Glomerular endothelial cell (primary cell): ENCODE measurements at regions not wholly inside any gene's neighbourhood (a gene's known extent, or its start where the extent isn't known, plus 50 kb on each side); places are given as distances from the start of the nearest gene placed in this dataset.

Experiments used
- DNase-seq: peaks from one replicate; pipeline ENCODE4 v3.0.0-alpha.2; 2011; ENCODE audit warnings: low read depth, low spot score; ENCODE audit errors: extremely low read depth

DNA sequence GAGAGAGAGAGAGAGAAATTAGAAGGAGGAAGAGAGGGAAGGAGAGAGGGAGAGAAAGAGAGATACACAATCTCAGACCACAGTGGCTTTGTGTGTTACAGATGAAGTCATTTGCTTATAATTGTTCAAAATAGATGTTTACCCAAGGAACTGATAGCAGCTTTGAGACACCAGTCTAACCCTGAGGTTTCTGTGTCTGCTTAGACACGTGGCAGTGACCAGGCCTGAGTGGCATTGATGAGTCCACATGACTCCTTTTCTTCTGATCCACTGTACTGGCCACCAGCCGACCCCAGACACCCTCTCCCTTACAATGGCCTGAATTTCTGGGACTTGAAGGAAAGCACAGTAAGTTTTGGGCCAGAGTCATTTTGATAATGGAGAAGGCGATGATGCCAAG lies 104.9 kb downstream of the DUSP10 start:
- DNase-seq, result no peak

DNA sequence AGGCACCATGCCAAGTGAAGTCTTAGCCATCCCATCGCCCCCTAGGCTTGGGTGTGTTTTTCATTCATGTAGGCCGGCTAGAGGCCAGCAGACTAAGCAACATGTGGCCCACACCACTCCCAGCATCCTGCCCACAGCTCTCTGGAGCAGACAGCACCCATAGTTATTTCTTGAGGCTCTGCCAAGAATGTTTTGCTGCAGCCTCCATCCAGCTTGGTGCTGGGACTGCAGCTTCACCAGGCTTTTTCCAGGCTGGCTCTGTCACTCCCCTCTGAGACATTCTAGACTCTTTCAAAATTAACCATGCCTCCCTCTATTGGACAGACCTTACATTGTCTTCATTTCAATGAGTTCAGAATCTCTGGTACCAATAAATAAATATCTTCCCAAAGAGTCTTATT lies 104.2 kb downstream of the DUSP10 start:
- DNase-seq, result no peak

GRCh38 chr1:221638595-221638994 lies 103.3 kb downstream of the DUSP10 start:
- no peak for DNase-seq

DNA sequence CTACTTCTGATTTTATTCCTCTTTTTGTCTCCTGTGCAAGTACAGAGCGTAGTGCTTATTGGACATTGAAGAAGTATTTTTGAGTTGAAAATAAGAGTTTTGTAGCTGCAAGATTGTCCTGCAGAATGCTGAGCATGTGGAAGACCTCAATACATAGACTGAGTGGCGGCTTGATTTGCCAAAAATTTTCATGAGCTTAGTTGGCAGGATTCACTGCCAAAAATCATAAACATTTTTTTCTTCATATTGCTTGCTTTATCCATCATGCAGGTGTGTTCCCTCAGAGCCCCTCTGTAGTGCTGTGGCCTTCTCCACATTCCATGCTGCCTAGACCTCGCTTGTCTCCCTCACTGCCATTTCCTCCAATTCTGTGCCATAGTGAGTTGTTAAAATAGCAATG lies 100.1 kb downstream of the DUSP10 start:
- no peak for DNase-seq

DNA sequence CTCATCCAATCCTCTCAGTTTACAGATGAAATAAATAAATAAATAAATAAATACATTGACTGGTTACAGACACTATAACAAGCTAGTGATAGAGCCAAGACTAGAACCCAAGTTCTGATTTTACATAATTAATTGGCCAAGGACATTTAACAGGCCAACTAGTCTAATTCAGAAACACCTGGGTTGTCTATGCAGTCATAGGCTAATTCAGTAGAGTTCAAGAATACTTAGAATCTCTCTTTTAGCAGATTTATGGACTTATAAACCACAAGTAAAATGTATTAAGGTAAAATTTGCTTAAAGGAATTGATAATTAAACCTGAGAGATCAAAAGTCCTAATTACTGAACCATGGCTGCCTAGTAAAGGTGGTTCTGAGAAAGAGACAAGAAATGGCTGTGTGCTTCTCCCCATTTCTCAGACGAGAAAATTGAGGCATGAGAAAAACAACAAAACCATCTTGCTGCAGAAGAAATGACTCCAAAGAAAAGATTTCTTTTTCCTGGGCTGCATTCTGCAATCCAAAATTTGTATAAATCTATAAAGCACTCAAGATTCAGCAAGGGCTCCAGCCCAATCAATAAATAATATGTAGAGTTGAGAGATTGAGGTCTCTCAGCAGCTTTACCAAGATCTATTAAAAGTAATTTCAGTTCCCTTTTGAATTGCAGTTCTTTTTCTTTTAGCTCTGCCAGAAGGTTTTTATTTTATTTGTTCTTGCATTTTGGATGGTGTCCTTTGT lies 98.3 kb downstream of the DUSP10 start:
- no peak for DNase-seq

- no peak for DNase-seq
Measured at GRCh38 chr1:221644145-221644448, 97.8 kb downstream of the DUSP10 start.

DNA sequence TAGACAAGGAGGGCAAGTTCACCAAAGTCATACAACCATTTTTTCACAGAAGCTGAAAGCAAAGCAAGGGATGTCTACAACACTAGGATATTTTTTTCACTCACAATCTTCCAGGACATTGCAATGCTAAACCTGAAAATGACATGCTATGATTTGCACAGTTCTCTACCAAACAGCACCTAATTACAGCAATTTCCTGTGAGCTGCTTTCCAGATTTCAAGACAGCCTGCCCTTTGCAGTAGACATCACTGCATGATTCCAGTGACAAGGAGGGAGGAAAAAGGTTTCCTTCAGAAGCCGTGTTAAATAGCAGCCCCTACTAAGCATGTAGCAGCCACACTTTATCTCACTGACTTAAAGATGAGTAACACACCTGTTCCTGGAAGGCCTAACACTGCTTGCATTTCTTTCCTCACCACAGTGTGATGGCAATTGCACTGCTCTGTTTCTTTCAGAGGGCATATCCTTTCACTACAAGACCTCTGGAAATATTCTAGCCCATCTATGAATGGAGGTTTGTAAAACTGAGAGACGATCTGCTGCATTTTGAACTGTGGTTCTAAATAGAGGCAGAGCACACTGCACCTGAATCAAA lies 97.1 kb downstream of the DUSP10 start:
- no peak for DNase-seq

GRCh38 chr1:221648201-221648600 lies 93.7 kb downstream of the DUSP10 start:
- no peak for DNase-seq
